Panc1 (cell line): ENCODE measurements at regions not wholly inside any gene's neighbourhood (a gene's known extent, or its start where the extent isn't known, plus 50 kb on each side); places are given as distances from the start of the nearest gene placed in this dataset.

Source experiments
- POLR2AphosphoS5 ChIP-seq: IDR thresholded peaks from 2 replicates; pipeline ENCODE4 v1.6.1; 2012; ENCODE audit warnings: mild to moderate bottlenecking, low read depth, low read length, moderate library complexity
- SIN3A ChIP-seq: IDR thresholded peaks from 2 replicates; pipeline ENCODE4 v1.6.1; 2012; ENCODE audit warnings: low read depth, mild to moderate bottlenecking, low read length, moderate library complexity, borderline replicate concordance; ENCODE audit not compliant: insufficient read depth
- TCF7L2 ChIP-seq: IDR thresholded peaks from 2 replicates; pipeline ENCODE4 v1.6.1; 2011; ENCODE audit warnings: mild to moderate bottlenecking, low read depth, low read length, inconsistent platforms
- TF ChIP-seq, protein P1 (sequence below): fragments of 450-650 bp; IDR thresholded peaks from 2 replicates; pipeline ENCODE4 v1.5.1; 2017; ENCODE audit warnings: mild to moderate bottlenecking

DNA sequence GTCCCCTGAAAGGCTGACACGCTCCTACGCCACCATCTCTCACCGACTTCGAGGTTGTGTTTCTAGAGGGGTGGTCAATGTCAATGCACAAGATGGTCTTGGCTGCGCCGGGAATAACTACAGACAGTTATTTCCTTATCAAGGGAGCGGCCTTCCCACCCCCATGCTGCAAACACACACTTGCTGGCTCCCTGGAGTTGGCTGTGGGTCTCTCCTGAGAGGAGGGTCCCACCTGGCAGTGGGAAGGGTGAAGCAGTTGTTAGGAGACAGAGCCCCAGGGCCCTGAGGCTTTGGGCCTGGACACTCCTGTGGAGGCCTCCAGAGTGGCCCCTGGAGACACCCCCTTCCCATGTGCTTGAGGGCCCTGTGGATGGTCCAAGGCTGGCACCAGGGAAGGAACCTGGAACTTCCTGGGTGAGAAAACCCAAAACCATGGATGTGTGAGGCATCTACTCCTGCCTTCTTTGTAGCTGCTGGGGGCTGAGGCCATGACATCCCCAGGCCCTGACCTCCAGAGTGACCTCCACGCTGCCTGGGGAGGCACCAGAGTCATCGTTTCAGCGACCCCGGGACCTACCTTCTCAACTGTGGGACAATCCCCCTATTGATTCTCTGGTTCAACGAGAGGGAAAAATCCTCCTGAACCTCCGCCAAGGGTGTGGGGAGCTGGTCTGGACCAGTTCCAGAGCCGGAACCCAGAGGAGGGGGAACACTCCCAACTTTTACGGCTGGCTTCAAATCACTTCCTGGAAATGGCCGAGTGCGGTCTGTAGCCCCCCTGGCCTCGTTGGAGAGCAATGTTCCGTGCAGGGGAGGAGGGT lies 101.1 kb upstream of the COL5A1 start:
- TF ChIP-seq, protein P1, sequence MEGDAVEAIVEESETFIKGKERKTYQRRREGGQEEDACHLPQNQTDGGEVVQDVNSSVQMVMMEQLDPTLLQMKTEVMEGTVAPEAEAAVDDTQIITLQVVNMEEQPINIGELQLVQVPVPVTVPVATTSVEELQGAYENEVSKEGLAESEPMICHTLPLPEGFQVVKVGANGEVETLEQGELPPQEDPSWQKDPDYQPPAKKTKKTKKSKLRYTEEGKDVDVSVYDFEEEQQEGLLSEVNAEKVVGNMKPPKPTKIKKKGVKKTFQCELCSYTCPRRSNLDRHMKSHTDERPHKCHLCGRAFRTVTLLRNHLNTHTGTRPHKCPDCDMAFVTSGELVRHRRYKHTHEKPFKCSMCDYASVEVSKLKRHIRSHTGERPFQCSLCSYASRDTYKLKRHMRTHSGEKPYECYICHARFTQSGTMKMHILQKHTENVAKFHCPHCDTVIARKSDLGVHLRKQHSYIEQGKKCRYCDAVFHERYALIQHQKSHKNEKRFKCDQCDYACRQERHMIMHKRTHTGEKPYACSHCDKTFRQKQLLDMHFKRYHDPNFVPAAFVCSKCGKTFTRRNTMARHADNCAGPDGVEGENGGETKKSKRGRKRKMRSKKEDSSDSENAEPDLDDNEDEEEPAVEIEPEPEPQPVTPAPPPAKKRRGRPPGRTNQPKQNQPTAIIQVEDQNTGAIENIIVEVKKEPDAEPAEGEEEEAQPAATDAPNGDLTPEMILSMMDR = no peak
- no peak for TF ChIP-seq POLR2AphosphoS5
- no peak for TF ChIP-seq SIN3A
- no peak for TF ChIP-seq TCF7L2
